ENCODE measurements at regions not wholly inside any gene's neighbourhood (a gene's known extent, or its start where the extent isn't known, plus 50 kb on each side); places are given as distances from the start of the nearest gene placed in this dataset.

DNA sequence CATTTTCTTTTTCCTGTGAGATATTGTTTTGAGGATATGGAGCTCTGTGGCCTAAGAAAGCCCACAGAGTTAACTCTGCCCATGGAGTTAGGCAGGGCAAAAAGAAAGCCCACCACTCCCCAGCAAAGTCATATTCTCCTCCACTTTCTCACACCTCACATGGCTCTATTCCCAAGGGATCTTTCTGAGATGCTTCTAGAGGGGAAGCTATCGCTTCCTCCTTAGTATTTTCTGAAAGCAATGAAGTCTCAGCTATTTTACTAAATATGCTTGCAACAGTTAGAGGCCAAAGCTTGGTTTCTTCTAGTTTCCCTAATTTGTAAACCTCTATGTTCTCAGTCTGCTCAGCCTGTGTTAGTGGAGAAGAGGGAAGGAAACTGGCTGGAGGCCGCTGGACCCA lies 80.3 kb upstream of the EOMES start:
- TF ChIP-seq POLR2A (IDR thresholded peaks at IDR 0.05) = no peak
- no peak for TF ChIP-seq EP300 (IDR thresholded peaks at IDR 0.05)
- TF ChIP-seq, protein P1, sequence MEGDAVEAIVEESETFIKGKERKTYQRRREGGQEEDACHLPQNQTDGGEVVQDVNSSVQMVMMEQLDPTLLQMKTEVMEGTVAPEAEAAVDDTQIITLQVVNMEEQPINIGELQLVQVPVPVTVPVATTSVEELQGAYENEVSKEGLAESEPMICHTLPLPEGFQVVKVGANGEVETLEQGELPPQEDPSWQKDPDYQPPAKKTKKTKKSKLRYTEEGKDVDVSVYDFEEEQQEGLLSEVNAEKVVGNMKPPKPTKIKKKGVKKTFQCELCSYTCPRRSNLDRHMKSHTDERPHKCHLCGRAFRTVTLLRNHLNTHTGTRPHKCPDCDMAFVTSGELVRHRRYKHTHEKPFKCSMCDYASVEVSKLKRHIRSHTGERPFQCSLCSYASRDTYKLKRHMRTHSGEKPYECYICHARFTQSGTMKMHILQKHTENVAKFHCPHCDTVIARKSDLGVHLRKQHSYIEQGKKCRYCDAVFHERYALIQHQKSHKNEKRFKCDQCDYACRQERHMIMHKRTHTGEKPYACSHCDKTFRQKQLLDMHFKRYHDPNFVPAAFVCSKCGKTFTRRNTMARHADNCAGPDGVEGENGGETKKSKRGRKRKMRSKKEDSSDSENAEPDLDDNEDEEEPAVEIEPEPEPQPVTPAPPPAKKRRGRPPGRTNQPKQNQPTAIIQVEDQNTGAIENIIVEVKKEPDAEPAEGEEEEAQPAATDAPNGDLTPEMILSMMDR (IDR thresholded peaks at IDR 0.05) = no peak
